ENCODE measurements at regions not wholly inside any gene's neighbourhood (a gene's known extent, or its start where the extent isn't known, plus 50 kb on each side); places are given as distances from the start of the nearest gene placed in this dataset.

DNA sequence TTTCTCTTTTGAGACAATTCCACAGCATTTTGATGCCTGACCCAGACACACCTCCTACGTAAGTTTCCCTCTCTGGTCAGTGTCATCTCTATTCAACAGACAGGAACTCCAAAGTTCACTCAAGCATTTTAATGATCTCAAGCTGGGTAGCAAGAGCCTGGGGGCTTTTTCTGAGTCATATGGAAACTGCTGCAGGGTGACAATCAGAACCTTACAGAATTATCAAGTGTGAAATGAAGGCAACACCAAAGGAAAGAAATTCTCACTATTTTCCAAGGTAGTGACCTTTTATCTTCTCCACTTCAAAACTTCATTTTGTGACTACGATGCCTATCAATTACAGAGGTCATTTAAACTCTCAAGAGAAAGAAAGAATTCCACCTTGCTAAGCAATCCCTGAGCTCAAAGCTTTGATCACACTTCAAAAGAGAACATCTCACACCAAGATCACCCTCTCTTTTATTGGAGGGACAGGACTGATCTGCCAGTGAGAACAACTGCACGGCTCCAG is 229.0 kb upstream of the ZC3H12C start:
- DNase-seq (ENCODE audit: low read depth in 1 of 2, low spot score in 1 of 2) = peak in 1 of 2 donors; percentile 15
- TF ChIP-seq, protein P1, sequence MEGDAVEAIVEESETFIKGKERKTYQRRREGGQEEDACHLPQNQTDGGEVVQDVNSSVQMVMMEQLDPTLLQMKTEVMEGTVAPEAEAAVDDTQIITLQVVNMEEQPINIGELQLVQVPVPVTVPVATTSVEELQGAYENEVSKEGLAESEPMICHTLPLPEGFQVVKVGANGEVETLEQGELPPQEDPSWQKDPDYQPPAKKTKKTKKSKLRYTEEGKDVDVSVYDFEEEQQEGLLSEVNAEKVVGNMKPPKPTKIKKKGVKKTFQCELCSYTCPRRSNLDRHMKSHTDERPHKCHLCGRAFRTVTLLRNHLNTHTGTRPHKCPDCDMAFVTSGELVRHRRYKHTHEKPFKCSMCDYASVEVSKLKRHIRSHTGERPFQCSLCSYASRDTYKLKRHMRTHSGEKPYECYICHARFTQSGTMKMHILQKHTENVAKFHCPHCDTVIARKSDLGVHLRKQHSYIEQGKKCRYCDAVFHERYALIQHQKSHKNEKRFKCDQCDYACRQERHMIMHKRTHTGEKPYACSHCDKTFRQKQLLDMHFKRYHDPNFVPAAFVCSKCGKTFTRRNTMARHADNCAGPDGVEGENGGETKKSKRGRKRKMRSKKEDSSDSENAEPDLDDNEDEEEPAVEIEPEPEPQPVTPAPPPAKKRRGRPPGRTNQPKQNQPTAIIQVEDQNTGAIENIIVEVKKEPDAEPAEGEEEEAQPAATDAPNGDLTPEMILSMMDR (IDR thresholded peaks at IDR 0.05; ENCODE audit: low read depth, low read length) = no peak
- H3K27me3 ChIP-seq = no peaks in the 10 kb centered on the region
- H3K4me1 ChIP-seq (ENCODE audit: low read depth) = peaks cover 30% of the 10 kb centered on the region
- H3K4me3 ChIP-seq = no peak overlapping the region
- H3K9me3 ChIP-seq (ENCODE audit: low read depth) = no peaks in the 10 kb centered on the region
- no peaks in the 10 kb centered on the region for H3K36me3 ChIP-seq
- peak overlapping the region; percentile 6 for H3K27ac ChIP-seq

DNA sequence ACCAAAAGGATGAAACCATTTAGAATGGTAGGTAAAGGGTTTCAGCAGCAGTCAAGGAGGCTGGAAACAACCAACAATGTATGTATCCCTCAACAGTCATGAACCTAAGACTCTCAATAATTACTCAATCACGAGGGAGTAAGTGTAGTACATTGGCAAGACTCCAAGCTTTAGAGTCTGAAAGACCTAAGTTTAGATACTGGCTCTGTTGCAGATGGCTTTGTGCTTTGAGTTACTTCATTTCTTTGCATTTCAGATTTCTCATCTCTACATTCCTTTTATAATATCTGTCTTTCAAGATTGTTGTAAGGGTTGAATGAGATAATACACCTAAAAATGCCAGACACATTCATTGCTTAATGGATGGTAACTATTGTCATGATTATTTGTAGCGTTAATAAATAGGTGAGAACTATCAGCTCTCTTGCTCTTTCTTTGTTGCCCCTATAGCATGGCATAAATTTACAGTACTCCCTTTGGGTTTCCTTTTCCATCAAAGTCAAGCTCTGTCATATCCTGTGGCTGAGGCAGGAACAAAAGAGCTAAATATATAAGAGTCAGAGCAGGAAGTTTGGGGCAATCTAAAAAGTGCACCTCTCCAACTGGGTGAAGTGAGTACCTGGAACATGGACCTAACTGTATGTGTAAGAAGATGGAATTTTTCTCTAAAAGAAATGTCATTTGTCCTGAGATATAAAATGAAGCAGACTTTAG is 228.2 kb upstream of the ZC3H12C start:
- no peak overlapping the region for H3K4me3 ChIP-seq

DNA sequence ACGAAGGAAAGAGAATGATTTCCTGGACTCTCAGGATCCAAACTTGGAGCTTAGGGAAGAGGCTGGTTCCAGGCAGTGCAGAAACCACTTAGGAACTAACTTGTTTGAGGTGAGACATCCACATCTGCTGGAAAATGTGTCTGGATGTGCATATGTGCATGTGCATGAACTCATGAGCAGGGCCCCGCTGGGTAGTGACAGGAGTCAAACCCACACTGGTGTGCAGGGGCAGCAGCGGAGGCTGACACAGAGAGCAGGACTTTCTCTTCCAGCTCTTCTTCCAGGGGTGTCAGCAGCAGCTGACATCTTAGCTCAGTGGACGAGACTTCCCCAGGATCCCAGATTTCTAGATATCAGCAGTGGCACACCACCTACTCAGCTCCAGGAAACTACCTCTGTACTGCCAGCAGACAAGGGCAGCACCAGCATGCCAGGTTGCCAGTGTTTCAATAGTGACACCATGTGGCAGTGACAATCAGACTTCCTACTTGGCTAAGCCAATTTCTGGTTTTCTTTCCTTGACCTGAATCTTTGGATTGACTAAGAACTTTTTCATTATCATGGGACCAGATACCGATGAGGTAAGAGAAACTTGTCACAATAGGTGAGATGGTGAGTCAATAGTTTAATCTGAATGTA is 227.5 kb upstream of the ZC3H12C start:
- H3K9me3 ChIP-seq (ENCODE audit: low read depth) = no peaks in the 10 kb centered on the region
- TF ChIP-seq, protein P1 (IDR thresholded peaks at IDR 0.05; ENCODE audit: low read depth, low read length) = no peak
- no peak for DNase-seq (ENCODE audit: low read depth in 1 of 2, low spot score in 1 of 2)
- no peaks in the 10 kb centered on the region for H3K27me3 ChIP-seq
- no peak overlapping the region for H3K27ac ChIP-seq
- H3K4me1 ChIP-seq (ENCODE audit: low read depth) = peaks cover 42% of the 10 kb centered on the region
- H3K4me3 ChIP-seq = no peak overlapping the region
- no peaks in the 10 kb centered on the region for H3K36me3 ChIP-seq

More for the DNA sequence above, 228.2 kb upstream of the ZC3H12C start:
- Histone ChIP-seq H3K27ac (peak overlapping the region; percentile 6), H3K36me3 (no peaks in the 10 kb centered on the region), H3K27me3 (no peaks in the 10 kb centered on the region), H3K9me3 (ENCODE audit: low read depth) (no peaks in the 10 kb centered on the region), H3K4me1 (ENCODE audit: low read depth) (peaks cover 38% of the 10 kb centered on the region)
- TF ChIP-seq, protein P1 (IDR thresholded peaks at IDR 0.05; ENCODE audit: low read depth, low read length) = no peak
- DNase-seq (ENCODE audit: low read depth in 1 of 2, low spot score in 1 of 2) = peak; percentile 52 to 84

DNA sequence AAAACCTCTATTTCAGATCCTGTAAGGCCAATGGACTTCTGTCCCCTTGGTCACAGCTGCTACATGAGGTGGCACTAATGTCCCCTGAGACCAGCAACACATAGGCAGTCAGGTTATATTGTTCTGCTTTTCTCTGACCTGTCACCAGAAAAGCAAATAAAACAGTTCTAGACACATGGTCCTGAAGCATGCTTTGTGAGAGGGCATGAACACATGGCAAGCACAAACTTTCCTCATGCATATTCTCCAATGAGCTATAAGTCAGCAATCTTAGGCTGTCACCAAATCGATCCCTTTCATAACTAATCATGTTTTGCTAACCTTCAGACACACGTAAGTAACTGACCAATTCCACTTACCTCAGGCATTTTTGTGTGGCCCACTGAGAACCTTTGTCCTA is 225.4 kb upstream of the ZC3H12C start:
- H3K27ac ChIP-seq = no peak overlapping the region
- no peak overlapping the region for H3K4me3 ChIP-seq
- H3K27me3 ChIP-seq = no peaks in the 10 kb centered on the region
- H3K36me3 ChIP-seq = no peaks in the 10 kb centered on the region
- TF ChIP-seq, protein P1 (IDR thresholded peaks at IDR 0.05; ENCODE audit: low read depth, low read length) = no peak
- DNase-seq (ENCODE audit: low read depth in 1 of 2, low spot score in 1 of 2) = no peak
- peaks cover 42% of the 10 kb centered on the region for H3K4me1 ChIP-seq (ENCODE audit: low read depth)
- H3K9me3 ChIP-seq (ENCODE audit: low read depth) = no peaks in the 10 kb centered on the region

DNA sequence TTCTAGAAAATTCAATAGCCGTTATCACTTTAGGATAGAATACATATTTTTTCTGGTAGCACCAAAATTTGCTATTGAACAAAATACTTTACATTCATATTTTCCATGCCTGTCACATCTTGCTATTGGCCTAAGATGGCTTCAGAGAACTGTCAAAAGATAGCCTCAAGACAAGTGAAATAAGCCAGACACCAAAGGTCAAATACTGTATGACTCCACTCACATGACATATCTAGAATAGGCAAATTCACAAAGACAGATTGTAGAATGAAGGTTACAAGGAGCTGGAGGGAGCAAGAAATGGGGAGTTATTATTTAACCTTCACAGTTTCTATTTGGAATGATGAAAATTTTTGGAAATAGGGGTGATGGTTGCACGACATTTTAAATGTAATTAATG is 223.7 kb upstream of the ZC3H12C start:
- TF ChIP-seq, protein P1 (IDR thresholded peaks at IDR 0.05; ENCODE audit: low read depth, low read length) = no peak
- Histone ChIP-seq H3K4me3 (no peak overlapping the region), H3K4me1 (ENCODE audit: low read depth) (peaks cover 25% of the 10 kb centered on the region), H3K27ac (peak overlapping the region; percentile 84), H3K36me3 (no peaks in the 10 kb centered on the region), H3K27me3 (no peaks in the 10 kb centered on the region), H3K9me3 (ENCODE audit: low read depth) (no peaks in the 10 kb centered on the region)
- peak in 1 of 2 donors; percentile 32 for DNase-seq (ENCODE audit: low read depth in 1 of 2, low spot score in 1 of 2)
